CD14-positive monocyte (primary cell): ENCODE measurements at regions not wholly inside any gene's neighbourhood (a gene's known extent, or its start where the extent isn't known, plus 50 kb on each side); places are given as distances from the start of the nearest gene placed in this dataset.

Experiments used
- DNase-seq, 3 donors: peaks; one replicate each; pipeline ENCODE4 v3.0.0-alpha.2; 2011 to 2022
- H2AFZ ChIP-seq: 2 replicates; pipeline ENCODE4 v1.6.0; 2012; ENCODE audit warnings: mild to moderate bottlenecking, low read depth, low read length, inconsistent platforms; ENCODE audit not compliant: insufficient read depth, poor library complexity, severe bottlenecking
- H3K27ac ChIP-seq, 2 donors: 1 replicate in 1 of 2; 2 replicates in 1 of 2; pipeline ENCODE4 v1.5.1; 2012 to 2013; ENCODE audit warnings: low read length in 2 of 2, control low read depth in 1 of 2, inconsistent platforms in 1 of 2, low read depth in 1 of 2, mild to moderate bottlenecking in 1 of 2
- H3K27me3 ChIP-seq, 2 donors: one replicate each; pipeline versions ENCODE4 v1.6.0 to v1.6.1; 2011 to 2013; ENCODE audit warnings: low read length in 2 of 2; ENCODE audit not compliant: control insufficient read depth in 2 of 2, insufficient read depth in 2 of 2
- H3K36me3 ChIP-seq, 2 donors: replicated peaks in 1 of 2; 1 replicate in 1 of 2; 2 replicates in 1 of 2; pipeline versions ENCODE4 v1.5.1 to v1.6.1; 2012 to 2013; ENCODE audit warnings: low read length in 2 of 2, control low read depth in 1 of 2, inconsistent platforms in 1 of 2, mild to moderate bottlenecking in 1 of 2; ENCODE audit not compliant: insufficient read depth in 2 of 2, control insufficient read depth in 1 of 2
- H3K4me1 ChIP-seq, 2 donors: 1 replicate in 1 of 2; 2 replicates in 1 of 2; pipeline versions ENCODE4 v1.5.1 to v1.6.1; 2012 to 2013; ENCODE audit warnings: low read length in 2 of 2, control low read depth in 1 of 2, inconsistent platforms in 1 of 2, mild to moderate bottlenecking in 1 of 2, moderate library complexity in 1 of 2; ENCODE audit not compliant: insufficient read depth in 2 of 2, control insufficient read depth in 1 of 2
- H3K4me2 ChIP-seq: replicated peaks from 2 replicates; pipeline ENCODE3; 2012; ENCODE audit warnings: low read length, moderate library complexity, mild to moderate bottlenecking; ENCODE audit not compliant: poor library complexity, severe bottlenecking; ENCODE audit errors: extremely low read depth
- H3K4me3 ChIP-seq, 3 experiments: fragments of 200-600 bp in 1 of 3; sonication (generic) in 1 of 3; replicated peaks in 1 of 3; 1 replicate in 2 of 3; 2 replicates in 1 of 3; pipeline ENCODE4 v1.5.1; 2011 to 2013; ENCODE audit warnings: low read length in 3 of 3, mild to moderate bottlenecking in 3 of 3, control low read depth in 2 of 3, low read depth in 2 of 3, inconsistent platforms in 1 of 3, moderate library complexity in 1 of 3
- H3K79me2 ChIP-seq: 2 replicates; pipeline ENCODE4 v1.6.0; 2012; ENCODE audit warnings: mild to moderate bottlenecking, control low read depth, inconsistent platforms, low read length, moderate library complexity; ENCODE audit not compliant: insufficient read depth
- H3K9ac ChIP-seq: 2 replicates; pipeline ENCODE4 v1.6.0; 2017; ENCODE audit warnings: low read length, mild to moderate bottlenecking; ENCODE audit not compliant: insufficient read depth, poor library complexity, severe bottlenecking
- H3K9me3 ChIP-seq, 2 donors: replicated peaks in 1 of 2; 1 replicate in 1 of 2; 2 replicates in 1 of 2; pipeline versions ENCODE4 v1.5.1 to v1.6.1; 2012 to 2013; ENCODE audit warnings: low read length in 2 of 2, control low read depth in 1 of 2; ENCODE audit not compliant: control insufficient read depth in 1 of 2, insufficient read depth in 1 of 2
- H4K20me1 ChIP-seq: 2 replicates; pipeline ENCODE4 v1.6.0; 2012; ENCODE audit warnings: mild to moderate bottlenecking, low read length, control low read depth, moderate library complexity; ENCODE audit not compliant: insufficient read depth
- H3K27ac Mint-ChIP-seq, 7 donors: one replicate each; pipeline ENCODE4 v1.8.0; 2020; ENCODE audit warnings: mild to moderate bottlenecking in 7 of 7, mixed read lengths in 7 of 7, moderate library complexity in 6 of 7, inconsistent platforms in 2 of 7
- H3K27me3 Mint-ChIP-seq, 3 donors: one replicate each; pipeline ENCODE4 v1.8.0; 2021 to 2022; ENCODE audit warnings: low read depth in 3 of 3, mild to moderate bottlenecking in 3 of 3, mixed read lengths in 3 of 3, moderate library complexity in 3 of 3, inconsistent platforms in 1 of 3
- H3K36me3 Mint-ChIP-seq, 2 donors: one replicate each; pipeline ENCODE4 v1.8.0; 2020; ENCODE audit warnings: mixed read lengths in 2 of 2, inconsistent platforms in 1 of 2, mild to moderate bottlenecking in 1 of 2
- H3K4me1 Mint-ChIP-seq: one replicate; pipeline ENCODE4 v1.8.0; 2020; ENCODE audit warnings: mild to moderate bottlenecking, mixed read lengths
- H3K4me3 Mint-ChIP-seq, 2 donors: one replicate each; pipeline ENCODE4 v1.8.0; 2020; ENCODE audit warnings: mild to moderate bottlenecking in 2 of 2, mixed read lengths in 2 of 2, moderate library complexity in 1 of 2
- H3K9me3 Mint-ChIP-seq, 7 donors: one replicate each; pipeline ENCODE4 v1.8.0; 2020 to 2022; ENCODE audit warnings: mixed read lengths in 7 of 7, mild to moderate bottlenecking in 6 of 7, moderate library complexity in 6 of 7, inconsistent platforms in 2 of 7
- WGBS: methylation state at CpG from one replicate; pipeline ENCODE4 v1.1.5; 2013; ENCODE audit warnings: missing lambda C conversion rate; ENCODE audit not compliant: insufficient coverage; 5-methylcytosine and 5-hydroxymethylcytosine counted together
- intact Hi-C, 2 donors: fragments of 100-400 bp; cut with micrococcal nuclease; formaldehyde crosslinking; loops; one replicate each; pipeline versions ENCODE4 v1.15.0 to v1.15.1; 2023
- TF ChIP-seq, protein P1 (sequence below): fragments of 200-600 bp; IDR thresholded peaks from one replicate; pipeline ENCODE4 v1.8.0; 2022; ENCODE audit warnings: antibody characterized with exemption, mild to moderate bottlenecking

DNA sequence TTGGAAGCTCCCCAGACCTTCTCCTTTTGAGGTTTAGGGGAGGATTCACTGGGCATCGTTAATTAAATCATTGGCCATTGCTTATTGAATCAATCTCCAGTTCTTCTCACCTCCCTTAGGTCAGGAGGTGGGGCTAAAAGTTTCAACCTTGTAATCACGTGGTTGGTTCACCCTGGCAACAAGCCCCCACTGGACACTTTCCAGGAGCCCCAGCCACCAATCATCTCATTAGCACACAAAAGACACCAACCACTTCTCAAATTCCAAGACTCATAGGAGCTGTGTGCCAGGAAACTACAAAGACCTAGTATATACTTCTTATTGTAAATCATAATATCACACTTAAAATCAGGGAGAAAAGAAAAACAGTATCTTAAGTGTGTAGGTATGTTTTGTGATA lies 94.6 kb upstream of the PLEKHA5 start:
- no peak for DNase-seq
- Histone ChIP-seq H3K9ac (no peak overlapping the region), H3K9me3 (peaks cover 11 to 14% of the 10 kb centered on the region in 2 donors), H3K79me2 (no peaks in the 10 kb centered on the region), H3K4me1 (no peaks in the 10 kb centered on the region), H4K20me1 (no peaks in the 10 kb centered on the region), H3K27ac (no peak overlapping the region), H2AFZ (no peak overlapping the region), H3K4me2 (no peak overlapping the region), H3K4me3 (no peak overlapping the region), H3K27me3 (no peaks in the 10 kb centered on the region), H3K36me3 (no peaks in the 10 kb centered on the region)
- no CpG with 5 or more reads among the region's 2 CpGs for WGBS
- no peaks in the 10 kb centered on the region for H3K4me1 Mint-ChIP-seq
- no peak overlapping the region for H3K4me3 Mint-ChIP-seq
- no peak overlapping the region for H3K27ac Mint-ChIP-seq
- H3K36me3 Mint-ChIP-seq = no peaks in the 10 kb centered on the region
- TF ChIP-seq, protein P1, sequence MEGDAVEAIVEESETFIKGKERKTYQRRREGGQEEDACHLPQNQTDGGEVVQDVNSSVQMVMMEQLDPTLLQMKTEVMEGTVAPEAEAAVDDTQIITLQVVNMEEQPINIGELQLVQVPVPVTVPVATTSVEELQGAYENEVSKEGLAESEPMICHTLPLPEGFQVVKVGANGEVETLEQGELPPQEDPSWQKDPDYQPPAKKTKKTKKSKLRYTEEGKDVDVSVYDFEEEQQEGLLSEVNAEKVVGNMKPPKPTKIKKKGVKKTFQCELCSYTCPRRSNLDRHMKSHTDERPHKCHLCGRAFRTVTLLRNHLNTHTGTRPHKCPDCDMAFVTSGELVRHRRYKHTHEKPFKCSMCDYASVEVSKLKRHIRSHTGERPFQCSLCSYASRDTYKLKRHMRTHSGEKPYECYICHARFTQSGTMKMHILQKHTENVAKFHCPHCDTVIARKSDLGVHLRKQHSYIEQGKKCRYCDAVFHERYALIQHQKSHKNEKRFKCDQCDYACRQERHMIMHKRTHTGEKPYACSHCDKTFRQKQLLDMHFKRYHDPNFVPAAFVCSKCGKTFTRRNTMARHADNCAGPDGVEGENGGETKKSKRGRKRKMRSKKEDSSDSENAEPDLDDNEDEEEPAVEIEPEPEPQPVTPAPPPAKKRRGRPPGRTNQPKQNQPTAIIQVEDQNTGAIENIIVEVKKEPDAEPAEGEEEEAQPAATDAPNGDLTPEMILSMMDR = no peak
- intact Hi-C loops = no loop called here
- H3K27me3 Mint-ChIP-seq = peaks cover 0 to 2% (median 1%) of the 10 kb centered on the region in 3 donors
- peaks cover 8 to 28% (median 22%) of the 10 kb centered on the region in 7 donors for H3K9me3 Mint-ChIP-seq

- Histone ChIP-seq H3K36me3 (no peaks in the 10 kb centered on the region), H2AFZ (no peak overlapping the region), H3K27ac (no peak overlapping the region), H4K20me1 (no peaks in the 10 kb centered on the region), H3K9me3 (peaks cover 11 to 14% of the 10 kb centered on the region in 2 donors), H3K4me1 (no peaks in the 10 kb centered on the region), H3K9ac (no peak overlapping the region), H3K79me2 (no peaks in the 10 kb centered on the region), H3K4me3 (no peak overlapping the region), H3K27me3 (no peaks in the 10 kb centered on the region), H3K4me2 (no peak overlapping the region)
- Mint-ChIP-seq H3K27ac (no peak overlapping the region), H3K4me1 (no peaks in the 10 kb centered on the region), H3K27me3 (peaks cover 0 to 1% (median 0%) of the 10 kb centered on the region in 3 donors), H3K36me3 (no peaks in the 10 kb centered on the region), H3K9me3 (peaks cover 8 to 28% (median 21%) of the 10 kb centered on the region in 7 donors), H3K4me3 (no peak overlapping the region)
- intact Hi-C loops = no loop called here
- no CpG with 5 or more reads among the region's 1 CpG for WGBS
- no peak for DNase-seq
- TF ChIP-seq, protein P1 = no peak
Observed at GRCh38 chr12:19035536-19035935, 94.0 kb upstream of the PLEKHA5 start.
